ENCODE measurements at regions not wholly inside any gene's neighbourhood (a gene's known extent, or its start where the extent isn't known, plus 50 kb on each side); places are given as distances from the start of the nearest gene placed in this dataset.

DNA sequence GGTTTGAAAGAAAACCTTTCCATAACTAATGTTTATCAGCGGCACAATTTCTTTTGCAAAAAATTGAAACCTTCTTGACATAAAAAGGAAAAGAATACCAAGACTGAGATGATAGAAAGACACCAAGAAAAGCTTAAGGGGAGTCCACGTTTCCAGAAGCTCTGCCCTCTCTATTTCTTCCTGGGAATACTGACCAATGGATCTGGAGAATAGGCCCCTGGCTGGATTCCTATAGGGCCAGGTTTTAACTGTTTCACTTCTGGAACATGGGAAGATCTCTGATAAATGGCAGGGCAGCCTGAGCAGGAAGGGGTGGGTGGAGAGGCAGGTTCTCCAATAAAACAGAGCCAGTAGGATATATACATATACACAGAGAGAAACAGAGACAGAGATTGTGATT, 413.4 kb upstream of the JARID2 start:
- DNase-seq: no peak

DNA sequence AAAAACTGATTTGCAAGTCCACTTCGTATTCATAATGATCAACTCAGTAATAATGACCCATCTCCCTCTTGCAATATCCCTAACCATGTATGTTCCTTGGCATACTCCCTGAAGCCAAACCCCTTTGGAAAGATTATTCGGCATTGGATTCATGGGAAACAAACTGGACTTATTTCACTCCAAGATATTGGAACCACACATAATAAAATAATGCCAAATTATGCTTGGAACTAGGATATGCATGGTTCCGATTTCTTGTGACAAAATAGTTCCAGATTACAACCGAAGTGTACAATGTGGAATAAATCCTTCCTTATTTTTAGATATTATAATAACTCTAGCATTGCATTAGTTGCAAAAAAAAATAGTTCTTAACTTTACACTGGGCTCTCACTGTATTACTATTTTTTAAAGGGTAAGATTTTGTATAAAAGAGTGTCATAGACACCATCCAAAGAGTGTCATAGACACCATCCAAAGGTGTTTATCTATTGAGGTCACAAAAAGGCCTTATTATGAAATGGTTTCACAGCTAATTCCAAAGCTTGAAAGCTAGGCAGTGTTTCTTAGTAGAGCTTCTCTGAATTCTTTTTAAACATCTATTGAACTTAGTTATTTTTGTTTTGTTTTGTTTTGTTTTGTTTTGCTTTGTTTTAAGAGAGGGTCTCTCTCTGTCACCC, 410.9 kb upstream of the JARID2 start:
- DNase-seq: no peak

DNA sequence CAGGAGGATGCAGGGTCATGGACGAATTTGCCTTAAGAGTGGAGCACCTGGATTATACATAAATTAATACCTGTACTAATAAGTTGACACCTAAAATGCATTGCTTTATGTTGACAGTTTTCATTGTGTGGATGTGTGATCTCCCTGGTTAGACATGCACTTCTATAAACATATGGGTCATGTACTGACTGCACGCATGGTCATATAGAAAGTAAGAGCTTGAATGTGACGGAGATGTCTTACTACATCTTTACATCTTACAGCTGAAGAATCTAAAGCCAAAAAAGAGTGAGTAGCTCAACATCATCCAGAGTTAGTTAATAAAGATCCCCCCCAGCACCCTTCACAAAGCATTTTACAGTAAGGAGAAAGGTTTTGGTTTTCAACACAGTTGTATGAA, 408.4 kb upstream of the JARID2 start:
- DNase-seq: no peak

DNA sequence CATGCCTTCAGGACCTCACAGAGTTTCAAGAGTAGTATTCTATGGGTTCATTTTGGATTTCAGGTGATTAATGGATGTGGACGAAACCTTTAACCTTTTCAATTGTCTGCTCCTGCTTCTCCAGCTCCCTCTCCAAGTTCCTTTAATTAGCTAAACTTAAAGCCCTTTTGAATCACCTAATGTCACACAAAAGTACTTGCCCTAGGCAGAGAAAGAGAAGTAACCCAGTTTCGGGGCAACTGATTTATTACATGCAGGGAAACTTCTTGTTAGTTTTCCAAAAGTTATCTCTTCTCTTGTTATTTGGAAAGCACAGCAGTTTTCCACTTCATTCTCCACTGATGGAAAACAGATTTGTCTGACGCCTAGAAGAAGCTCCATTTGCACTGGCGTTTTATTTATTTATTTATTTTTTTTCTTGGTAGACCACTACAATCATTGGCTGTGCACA, 407.7 kb upstream of the JARID2 start:
- no peak for DNase-seq

DNA sequence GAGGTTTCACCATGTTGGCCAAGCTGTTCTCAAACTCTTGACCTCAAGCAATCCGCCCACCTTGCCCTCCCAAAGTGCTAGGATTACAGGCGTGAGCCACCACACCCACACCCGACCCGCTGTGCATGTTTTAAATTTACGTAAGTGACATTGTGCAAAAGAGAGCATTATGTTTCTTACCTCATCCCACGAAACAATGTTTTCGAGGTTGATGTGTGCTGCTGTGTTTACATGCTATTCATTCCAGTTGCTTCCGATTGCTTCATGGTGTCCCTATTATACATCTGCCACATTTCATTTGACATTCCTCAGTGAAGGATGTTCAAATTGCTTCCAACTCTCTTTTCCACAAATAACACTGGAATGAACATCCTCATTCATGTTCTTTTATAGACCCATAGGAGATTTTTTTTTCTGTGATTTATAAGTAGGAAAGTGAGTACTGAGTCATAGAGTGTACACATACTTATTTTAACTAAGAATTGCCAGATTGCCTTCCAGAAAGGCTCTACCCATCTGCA, 403.9 kb upstream of the JARID2 start:
- DNase-seq: no peak

DNA sequence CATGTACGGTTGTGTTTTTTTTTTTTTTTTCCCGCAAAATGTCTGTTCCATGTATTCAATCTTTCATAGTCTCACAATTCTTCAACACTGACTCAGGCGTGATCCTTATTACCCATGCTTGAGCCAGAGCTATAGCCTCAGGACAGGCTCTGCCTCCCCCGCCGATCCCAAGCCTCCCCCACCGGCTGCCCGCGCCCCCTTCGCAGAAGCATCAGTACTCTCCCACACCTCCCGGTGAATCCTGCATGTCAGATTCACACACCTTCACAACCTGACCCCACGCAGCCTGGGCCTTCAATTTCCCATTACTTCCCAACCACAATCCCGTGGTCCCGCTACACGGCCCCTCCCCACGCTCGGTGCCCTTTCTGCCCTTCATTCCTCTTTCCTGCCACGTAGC, 401.5 kb upstream of the JARID2 start:
- no peak for DNase-seq

DNA sequence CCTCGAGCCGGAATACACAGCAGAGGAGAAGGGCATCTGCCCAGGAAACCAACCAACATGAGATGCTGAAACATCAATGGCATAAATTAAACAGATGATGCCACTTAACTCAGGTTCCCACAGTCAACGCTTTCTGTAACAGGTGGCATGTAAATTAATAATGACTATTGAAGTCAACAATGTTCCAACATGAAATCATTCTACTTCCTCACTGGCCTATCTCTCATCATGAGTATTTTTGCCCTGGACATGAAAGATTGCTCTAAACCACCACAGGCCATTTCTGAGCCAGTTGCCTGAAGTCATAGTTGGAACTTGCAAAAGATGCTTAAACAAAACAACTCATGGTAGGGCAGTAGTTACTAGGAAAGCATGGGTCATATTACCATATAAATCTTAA, 397.9 kb upstream of the JARID2 start:
- DNase-seq: no peak

DNA sequence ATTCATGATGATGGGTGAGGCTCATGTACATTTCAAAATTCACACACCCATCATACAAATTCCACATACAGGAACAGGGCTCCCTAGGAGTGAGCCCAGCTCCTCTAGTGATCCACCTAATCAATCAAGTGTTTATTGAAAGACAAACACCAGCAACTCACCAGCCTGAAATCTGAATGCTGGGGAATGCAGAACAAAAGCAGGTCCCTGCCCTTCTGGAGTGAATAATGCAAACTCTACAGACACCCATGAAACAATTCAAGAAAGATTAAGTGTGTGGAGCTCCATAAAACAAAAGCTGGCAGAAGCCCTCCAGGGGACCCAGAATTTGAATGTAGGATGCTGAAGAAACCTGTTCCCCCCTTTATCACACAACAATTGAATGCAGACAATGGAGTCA, 396.7 kb upstream of the JARID2 start:
- no peak for DNase-seq

DNA sequence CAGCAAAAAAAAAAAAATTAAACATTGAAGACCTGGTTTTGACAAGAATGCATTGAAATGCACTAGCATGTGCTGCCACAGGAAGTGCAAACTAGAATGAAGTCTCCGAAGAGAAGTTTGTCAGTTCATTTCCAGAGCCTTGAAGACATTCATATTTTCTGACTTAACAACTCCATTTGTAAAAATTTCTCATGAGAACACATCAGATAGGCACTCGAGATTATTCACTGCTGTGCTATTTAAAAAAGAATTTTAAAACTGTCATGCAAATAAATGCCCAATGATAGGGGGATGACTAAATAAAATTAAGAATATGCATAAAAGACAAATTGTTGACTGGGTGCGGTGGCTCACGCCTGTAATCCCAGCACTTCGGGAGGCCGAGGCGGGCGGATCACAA, 394.6 kb upstream of the JARID2 start:
- no peak for DNase-seq

DNA sequence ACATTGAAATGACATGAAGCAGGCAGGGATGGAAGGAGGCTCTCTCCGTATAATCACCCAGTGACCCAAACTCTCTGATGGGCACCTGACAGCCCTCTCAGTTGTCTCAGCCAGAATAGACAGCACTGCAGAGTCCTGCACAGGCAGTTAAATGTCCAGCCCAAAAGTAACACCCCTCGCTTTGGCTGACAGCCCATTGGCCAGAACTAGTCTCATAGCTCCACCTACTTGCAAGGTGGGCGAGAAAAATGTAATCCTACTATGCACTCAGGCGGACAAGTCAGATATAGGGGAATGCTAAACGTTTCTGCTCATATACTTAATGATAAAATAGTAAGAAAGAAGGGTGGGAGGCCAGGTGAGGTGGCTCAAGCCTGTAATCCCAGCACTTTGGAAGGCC, 393.5 kb upstream of the JARID2 start:
- DNase-seq: no peak

DNA sequence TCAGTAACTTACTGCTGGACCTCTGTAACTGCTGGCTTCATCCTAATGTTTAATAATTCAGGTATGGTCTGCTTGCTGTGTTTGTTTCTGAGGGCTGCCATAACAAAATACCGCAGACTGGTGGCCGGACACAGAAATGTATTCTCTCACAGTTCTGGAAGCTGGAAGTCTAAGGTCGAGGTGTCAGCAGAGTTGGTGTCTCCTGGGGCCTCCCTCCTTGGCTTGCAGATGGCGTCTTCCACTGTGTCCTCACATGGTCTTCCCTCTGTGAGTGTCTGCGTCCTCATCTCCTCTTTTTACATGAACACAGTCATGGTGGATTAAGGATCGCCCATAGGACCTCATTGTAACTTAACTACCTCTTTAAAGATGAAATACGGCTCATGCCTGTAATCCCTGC, 389.7 kb upstream of the JARID2 start:
- no peak for DNase-seq

DNA sequence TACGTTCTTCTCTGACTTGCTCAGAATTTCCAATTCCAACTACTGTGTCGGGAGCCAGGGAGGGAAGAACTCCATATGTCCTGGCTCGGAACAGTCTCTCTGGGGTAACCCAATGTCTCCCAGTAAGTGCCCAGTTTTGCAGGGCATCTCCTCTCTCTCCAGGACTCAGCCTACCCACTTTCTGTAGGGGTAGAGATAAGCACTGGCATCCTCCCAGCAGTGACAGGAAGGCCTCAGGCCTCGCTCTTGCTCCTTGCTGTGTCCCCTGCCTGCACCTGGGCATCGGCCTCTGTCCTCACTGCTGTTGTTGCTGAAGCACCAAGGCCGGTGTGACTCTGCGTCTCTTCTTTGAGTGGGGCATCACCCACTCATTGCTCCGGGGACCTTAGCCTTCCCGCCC, 388.9 kb upstream of the JARID2 start:
- no peak for DNase-seq

DNA sequence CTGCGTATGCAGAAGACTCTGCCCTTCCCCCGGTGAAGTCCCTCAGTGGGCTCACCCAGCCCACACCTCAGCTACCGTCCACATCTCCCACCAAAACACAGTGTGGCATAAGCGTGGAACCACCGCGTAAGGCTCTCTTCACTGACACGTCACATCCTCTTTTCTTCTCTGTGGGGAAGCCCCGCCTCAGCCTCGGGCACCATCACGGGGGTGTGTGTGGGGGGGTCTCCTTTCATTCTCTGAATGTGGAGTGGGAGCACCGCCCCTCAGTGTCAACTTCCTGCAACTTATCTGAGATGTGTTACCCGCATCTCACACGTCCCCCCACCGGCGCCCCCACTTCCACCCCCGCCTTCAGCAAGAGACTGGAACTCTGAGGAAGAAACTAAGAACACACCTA, 388.4 kb upstream of the JARID2 start:
- DNase-seq: no peak

DNA sequence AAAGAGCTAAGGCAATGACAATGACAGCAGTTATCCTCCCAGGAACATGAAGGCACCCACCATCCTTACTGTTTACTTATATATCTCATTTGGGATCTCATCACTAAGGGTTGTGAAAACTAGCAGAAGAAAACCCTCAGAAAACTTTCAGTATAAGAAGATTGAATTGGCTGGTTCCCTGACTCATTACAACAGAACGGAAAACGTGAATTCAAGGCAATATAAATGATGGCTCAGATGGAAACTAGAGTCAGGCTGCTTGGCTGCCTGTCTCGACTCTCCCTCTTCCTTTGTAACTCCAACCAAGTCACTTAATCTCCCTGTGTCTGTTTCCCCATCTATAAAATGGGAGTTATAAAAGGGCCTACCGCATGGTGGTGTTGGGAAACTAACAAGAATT, 387.1 kb upstream of the JARID2 start:
- no peak for DNase-seq

DNA sequence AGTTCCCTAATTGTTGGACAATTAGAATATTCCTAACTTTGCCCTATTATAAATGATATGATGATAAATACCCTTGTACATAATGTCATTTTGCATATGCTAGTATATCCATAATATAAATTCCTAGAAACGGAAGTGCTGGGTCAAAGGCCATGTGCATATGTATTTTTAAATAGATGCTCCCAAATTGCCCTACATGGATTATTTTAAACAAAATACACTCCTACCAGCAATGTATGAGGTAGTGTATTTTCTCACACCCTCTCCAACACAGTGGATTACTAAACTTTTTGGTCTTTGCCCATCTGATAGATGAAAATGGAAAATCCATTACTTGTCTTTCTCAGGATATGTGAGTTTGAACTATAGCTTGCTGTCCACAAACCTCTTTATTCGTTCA, 385.1 kb upstream of the JARID2 start:
- DNase-seq: no peak

DNA sequence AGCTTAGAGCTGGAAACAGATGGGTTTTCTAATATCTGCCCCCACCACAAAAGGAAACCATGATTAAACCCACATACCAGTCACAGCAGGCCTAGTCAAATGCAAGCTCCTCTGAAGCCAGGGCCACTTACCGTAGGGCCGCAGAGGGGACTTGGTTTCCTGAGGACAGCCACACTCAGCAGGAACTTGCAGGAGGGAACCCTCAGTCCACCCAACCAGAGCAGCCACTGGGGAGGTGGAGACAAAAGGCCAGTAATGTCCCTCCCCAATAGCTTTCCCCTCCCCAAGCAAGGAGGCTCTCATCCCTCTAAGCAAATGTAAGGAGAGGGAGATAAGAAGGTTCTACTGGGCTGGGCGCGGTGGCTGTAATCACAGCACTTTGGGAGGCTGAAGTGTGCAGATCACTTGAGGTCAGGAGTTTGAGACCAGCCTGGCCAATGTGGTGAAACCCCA, 384.4 kb upstream of the JARID2 start:
- DNase-seq: no peak

DNA sequence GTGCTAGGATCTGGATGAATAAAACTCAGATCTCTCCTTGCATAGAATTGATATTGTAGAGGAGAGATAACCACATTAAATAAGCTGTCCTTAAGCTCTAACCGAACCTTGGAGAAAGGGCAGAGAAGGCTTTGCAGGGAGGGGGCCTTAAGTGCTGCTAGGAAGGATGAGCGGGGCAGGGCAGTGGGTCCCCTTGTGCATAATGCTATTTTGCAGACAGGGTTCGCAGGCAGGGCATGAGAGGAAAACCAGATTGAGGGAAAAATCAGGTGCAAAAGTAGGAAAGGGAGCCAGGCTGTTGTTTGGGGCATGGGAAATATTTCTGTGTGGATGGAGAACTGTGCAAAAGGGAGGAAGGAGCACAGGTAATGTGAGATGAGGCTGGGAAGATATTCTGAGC, 383.0 kb upstream of the JARID2 start:
- DNase-seq: no peak

DNA sequence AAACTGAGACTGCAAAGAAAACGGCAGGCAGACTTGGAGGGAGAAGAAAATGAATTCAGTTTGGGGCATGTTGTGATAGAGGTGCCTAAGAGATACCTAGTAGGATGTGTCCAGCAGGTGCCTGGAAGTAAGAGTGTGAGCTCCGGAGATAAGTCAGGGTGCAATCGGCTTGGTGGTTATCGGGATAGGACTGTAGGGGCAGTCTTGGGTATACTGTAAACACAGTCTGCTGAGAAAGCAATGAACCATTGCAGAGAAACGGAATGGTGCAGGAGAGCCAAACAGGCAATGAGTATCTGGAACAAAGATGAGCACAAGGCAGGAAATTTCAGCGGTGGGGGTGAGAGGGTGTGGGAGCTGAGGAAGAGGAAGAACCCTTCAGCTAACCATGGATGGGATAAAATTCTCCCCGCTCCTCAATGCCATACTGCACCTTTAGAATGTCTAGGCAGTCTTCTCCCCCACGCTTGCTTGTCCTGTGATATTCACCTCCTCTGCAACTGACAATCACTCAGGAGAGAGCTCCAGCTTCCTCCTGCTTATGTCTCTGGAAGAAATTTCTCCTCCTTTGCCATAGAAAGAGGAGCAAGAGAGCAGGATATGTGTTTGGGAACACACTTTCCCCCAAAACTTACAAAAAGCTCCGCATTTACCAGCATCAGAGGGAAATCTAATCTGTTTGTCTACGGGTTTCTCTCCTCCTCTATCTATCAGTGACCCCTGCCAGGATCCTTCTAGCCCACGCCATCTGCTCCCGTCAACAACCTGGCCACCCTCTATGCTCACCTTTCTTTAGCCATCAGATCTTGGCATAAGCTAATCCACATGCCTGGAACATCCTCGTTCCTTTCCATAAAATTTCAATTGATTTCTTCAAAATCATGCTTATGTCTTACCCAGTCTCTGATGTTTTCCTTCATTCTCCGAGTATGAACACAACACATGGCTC, 381.7 kb upstream of the JARID2 start:
- no peak for DNase-seq

DNA sequence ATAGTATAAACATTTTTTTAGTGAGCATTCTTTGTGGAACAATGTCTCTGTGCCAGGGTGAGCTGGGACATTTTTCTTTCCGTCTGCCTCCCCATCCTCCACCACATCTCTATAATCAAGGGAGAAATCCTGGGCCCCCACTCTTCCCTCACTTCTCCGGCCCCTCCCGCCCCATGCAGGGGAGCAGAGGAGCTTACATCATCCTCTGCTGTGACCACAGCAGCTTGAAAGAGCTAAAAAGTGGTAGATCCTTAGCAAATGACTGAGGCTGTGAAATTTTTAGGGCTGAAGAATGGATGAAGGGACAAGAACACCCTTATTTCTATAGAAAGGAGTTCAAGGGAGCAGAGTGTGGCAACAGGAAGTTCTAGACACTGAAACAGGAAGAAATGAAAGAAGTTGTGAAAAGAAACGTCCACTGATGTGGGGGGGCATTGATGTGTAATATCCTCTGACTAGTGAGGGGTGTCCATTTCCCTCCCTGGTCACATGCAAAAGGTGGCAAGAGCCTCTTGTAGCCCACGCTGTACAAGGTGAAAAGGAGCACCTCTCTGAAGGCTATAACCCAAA, 380.3 kb upstream of the JARID2 start:
- DNase-seq: no peak

DNA sequence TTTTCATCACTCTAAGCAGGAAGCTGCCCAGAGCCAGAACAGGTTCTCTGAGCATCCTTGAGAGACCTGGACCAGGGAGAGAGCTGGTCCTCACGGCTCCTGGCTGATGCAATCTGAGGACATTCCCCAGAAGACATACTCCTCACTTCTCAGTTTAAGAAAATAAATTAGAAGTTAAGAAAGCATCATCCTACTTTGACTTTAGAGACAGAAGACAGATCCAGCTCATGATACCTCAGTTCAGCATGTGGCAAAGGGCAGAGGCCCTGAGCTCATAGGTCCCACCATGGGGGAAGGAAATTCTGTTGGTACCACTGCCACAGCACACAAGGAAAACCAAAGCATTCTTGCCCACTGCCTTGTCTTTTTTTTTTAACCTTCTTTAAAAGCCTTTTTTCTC, 378.1 kb upstream of the JARID2 start:
- no peak for DNase-seq

DNA sequence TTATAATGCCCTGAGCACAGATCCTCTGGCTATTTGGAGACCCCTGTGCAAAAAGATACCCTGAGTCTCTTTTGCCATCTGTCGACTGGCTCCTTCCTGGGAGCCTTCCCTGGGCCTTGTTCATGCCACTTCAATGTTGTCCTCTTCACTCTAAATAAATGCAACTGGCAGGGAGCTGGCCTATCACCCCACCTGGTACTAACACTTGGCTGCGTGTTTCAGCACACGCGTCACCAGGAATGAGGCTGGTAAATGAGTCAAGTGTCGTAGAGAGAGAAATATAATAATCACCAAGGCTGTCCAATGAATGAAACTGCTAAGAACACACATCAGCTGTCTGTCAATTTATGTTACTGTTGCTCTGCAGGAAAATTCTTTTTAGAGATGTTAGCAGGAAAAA, 374.6 kb upstream of the JARID2 start:
- DNase-seq: no peak

DNA sequence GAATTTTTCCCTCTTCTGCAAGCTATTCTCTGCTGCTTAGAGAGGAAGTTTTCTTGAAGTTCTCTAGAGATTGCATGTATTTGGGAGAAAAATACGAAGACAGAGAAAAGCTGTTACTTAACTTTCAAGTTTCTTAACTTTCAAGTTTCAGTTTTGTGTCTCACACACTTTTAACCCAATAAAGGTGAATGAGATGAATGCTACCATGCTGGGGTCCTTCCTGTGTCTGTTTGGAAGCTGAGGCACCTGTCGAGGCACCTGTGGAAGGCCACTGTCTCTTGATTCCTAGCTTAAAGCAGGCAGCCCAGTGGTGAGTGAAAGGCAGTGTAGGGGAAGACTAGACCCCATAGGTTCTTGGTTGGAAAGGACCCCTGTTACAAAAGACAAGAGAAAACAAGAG, 372.8 kb upstream of the JARID2 start:
- no peak for DNase-seq

DNA sequence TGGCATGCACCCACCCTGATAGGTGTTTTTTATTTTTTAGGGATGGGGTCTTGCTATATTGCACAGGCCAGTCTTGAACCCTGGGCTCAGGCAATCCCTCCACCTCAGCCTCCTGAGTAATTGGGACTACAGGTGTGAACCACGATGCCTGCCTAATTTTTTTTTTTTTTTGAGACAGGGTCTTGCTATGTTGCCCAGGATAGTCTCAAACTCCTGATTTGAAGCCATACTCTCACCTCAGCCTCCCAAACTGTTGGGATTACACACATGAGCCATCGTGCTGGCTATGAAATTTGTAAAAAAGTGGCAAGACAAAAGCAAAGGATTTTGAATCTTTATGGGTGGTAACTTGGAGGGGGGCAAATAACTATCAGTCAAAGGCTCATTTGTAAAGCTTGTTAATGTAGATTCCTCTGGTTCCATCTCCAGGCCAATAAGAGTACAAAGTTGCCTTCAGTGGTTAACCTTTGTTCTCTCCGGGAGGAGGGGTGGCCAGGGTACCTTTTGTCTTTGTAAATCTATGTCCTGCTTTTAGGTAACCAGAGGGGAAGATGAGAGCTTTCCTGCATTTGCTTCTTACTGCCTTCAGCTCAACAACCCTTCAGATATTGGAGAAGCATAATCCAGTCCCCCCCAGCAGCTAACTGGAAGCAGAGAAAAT, 372.0 kb upstream of the JARID2 start:
- no peak for DNase-seq
